GM12873 (cell line): ENCODE measurements at regions not wholly inside any gene's neighbourhood (a gene's known extent, or its start where the extent isn't known, plus 50 kb on each side); places are given as distances from the start of the nearest gene placed in this dataset.

ENCODE experiments used
- TF ChIP-seq, protein P1 (sequence below): IDR thresholded peaks from 2 replicates; pipeline ENCODE4 v1.5.1; 2012; ENCODE audit warnings: low read depth, mild to moderate bottlenecking, moderate library complexity, low read length, control low read depth; ENCODE audit not compliant: insufficient read depth; ENCODE audit errors: missing control alignments

DNA sequence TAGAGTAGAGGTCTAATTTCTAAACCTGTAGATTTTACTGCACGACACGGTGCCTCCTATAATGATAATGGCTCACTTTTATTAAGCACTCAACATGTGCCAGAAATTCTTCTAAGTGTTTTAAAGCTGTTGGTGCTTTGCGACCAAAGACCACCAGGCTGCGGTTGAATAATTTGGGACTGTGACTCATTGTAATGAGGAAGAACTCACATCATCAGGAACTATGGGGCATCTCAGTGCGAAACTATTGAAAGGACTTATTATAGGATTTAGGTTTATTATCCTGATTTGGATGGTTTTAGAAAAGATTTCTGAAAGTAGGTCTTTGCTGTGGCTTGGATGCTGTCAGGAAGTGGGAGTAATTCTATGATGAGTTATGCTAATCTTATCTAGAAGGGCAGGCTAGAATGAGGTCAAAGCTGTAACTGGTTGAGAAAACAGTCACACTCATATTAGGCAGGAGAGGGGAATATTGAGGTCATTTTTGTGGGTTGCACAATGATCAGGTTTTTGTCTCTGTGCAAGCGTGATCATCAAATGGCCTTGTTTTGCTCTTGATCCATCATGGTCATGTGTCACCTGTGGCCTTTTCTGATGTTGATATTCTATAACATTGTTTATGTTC is 266.8 kb downstream of the PCDH20 start:
- TF ChIP-seq, protein P1, sequence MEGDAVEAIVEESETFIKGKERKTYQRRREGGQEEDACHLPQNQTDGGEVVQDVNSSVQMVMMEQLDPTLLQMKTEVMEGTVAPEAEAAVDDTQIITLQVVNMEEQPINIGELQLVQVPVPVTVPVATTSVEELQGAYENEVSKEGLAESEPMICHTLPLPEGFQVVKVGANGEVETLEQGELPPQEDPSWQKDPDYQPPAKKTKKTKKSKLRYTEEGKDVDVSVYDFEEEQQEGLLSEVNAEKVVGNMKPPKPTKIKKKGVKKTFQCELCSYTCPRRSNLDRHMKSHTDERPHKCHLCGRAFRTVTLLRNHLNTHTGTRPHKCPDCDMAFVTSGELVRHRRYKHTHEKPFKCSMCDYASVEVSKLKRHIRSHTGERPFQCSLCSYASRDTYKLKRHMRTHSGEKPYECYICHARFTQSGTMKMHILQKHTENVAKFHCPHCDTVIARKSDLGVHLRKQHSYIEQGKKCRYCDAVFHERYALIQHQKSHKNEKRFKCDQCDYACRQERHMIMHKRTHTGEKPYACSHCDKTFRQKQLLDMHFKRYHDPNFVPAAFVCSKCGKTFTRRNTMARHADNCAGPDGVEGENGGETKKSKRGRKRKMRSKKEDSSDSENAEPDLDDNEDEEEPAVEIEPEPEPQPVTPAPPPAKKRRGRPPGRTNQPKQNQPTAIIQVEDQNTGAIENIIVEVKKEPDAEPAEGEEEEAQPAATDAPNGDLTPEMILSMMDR = no peak

DNA sequence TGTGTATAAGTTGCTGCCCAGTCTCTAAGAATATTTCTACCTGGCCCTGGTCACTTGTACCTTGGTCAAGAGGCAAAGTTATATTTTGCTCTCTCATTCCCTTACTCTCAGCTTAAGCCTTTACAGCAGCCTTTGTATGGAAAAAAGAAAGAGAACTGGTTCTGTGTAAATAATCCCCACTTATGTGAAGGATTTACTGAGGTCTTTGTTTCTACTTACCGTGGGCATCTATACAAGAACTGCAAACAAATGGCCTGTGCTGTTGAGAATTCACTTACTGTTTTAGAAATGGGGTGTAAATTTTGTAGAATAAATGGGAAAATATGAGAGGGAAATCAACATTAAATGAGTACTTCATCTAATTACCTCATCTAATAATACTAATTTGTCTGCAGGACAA is 267.4 kb downstream of the PCDH20 start:
- TF ChIP-seq, protein P1 = no peak

DNA sequence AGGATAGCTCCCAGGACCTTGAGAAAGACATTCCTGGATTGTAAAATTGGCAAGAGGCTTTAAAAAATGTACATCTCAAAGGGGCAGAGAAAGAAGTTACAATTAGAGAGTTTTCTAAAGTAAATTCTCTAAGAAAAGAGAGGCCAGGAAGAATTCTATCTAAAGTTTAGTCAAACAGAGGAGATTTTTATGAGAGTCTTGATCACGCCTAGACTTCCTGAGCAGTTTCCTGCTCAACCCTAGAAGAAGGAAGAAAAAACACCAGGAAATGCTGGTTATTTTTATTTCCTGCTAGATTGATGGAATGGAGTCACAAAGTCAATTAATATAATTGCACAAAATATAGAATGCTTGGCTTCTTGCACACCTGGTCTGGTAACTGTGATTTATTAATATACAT is 269.1 kb downstream of the PCDH20 start:
- TF ChIP-seq, protein P1 = no peak

DNA sequence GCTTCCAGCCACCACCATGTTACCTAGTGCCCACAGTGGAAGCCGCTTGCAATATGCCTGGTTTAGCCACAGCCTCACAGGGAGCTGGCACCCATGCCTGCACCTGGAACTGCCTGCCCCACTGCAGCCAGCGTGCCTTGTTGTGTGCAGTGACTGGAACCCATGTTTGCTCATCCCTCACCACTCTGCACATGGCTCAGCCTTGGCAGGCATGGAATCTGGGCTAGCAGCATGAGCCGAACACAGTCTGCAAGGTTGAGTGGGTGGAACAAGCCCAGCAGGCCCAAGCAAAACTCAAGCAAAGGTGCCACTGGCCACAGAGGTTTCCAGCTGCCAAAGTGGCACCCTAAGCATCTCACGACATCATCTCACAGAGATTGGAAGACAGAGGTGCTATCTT is 269.5 kb downstream of the PCDH20 start:
- TF ChIP-seq, protein P1 = no peak

DNA sequence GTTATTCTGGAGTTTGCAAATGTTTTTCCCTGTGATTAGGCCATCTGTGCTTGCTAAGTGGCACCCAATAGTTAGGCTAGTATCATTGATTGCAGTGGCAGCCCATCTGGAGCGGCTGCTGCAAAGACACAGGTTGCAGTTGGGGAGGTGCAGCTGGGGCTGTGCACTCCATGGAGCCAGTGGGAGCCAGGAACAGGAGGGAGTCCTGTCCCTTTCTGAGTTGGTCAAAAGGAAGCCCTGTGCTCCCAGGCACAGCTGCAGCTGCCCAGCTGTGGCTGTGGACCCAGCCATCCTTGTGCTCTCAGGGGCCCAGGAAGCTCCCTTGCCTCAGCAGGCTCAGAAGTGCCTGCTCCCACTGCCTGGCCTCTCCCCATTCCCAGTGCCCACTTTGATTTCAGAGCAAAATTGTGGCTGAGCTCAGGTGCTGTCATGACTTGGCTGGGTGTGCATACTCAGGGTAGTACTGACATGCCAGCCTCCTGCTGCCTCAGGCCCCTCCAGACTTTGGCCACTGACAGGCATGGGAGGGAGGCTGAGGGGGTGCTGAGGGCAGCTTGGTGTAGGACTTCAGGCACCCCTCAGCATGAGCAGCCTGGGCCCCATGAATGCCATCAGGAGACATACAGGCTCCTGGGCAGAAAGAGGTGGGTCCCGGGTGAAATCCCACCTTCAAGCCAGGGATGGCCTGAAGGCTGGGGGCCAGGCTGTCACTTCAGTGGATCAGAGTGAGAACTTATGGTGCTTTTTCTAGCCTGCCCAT is 270.6 kb downstream of the PCDH20 start:
- TF ChIP-seq, protein P1 = no peak

DNA sequence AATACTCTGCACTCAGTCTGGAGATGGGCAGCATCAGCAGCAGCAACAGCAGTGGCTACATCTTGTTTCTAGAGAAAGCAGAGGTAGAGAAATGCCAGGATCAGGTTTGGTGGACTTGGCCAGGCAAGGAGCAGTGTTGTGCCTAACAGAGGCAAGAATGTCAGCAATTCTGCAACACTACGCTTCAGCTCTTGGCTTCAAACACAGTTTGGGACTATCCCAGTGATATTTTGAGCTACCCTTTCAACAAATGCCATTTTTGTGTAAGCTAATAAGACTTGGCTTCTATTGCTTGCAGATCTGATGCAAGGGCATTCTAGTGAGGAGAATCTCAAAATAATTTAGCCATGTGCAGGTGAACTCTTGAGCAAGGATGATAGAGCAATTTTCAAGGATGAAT is 271.3 kb downstream of the PCDH20 start:
- TF ChIP-seq, protein P1 = no peak

DNA sequence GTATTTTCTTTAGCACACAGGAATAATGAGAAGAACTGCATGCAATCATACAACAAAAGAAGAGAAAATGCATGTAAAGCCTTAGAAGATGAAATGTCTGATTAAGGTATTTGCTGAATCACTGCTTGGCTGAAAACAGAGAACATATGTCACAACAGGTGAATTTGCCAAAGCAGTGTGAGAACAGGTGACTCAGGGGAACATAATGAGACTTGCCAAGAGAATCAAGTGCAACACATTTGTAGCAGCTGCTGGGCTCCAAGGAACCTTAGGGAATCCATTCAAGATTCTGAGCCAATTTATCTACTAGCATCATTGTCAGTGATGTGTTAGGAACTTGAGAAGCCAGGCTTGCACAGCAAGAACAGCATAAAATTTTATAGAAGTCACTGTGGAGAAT is 273.1 kb downstream of the PCDH20 start:
- TF ChIP-seq, protein P1 = no peak
